NCI-H2081 (cell line): ENCODE measurements at regions not wholly inside any gene's neighbourhood (a gene's known extent, or its start where the extent isn't known, plus 50 kb on each side); places are given as distances from the start of the nearest gene placed in this dataset.
"Not testable (repeated sequence)": the region's sequence is repeated elsewhere in the genome, so short reads cannot be mapped to it uniquely, and the experiment has no call there.

Experiments used
- DNase-seq, 2 experiments: peaks; one replicate each; lab custom pipeline; 2025; lab: John Stamatoyannopoulos, UW

- DNase-seq: no peak
Observed at GRCh38 chr17:31677681-31678080, 181.4 kb downstream of the COPRS start.

- DNase-seq: no peak
Observed at GRCh38 chr17:31677036-31677435, 182.0 kb downstream of the COPRS start.

GRCh38 chr17:31675392-31675791, 183.7 kb downstream of the COPRS start:
- DNase-seq: not testable (repeated sequence)

GRCh38 chr17:31674717-31675349, 184.2 kb downstream of the COPRS start:
- no peak for DNase-seq

- DNase-seq: no peak
Observed at GRCh38 chr17:31674305-31674704, 184.7 kb downstream of the COPRS start.

GRCh38 chr17:31673076-31673475, 186.0 kb downstream of the COPRS start:
- DNase-seq: no peak

- peak in 1 of 2 experiments; percentile 3 for DNase-seq
Observed at GRCh38 chr17:31672161-31672819, 186.8 kb downstream of the COPRS start.

GRCh38 chr17:31663576-31663975, 195.5 kb downstream of the COPRS start:
- DNase-seq: no peak

- DNase-seq: no peak
Observed at GRCh38 chr17:31660684-31661083, 198.4 kb downstream of the COPRS start.

GRCh38 chr17:31657876-31658275, 201.2 kb downstream of the COPRS start:
- no peak for DNase-seq

GRCh38 chr17:31654936-31655335, 204.1 kb downstream of the COPRS start:
- no peak for DNase-seq

GRCh38 chr17:31653691-31654090, 205.4 kb downstream of the COPRS start:
- no peak for DNase-seq

GRCh38 chr17:31650756-31651520, 208.1 kb downstream of the COPRS start:
- DNase-seq: no peak

GRCh38 chr17:31649302-31649701, 209.7 kb downstream of the COPRS start:
- no peak for DNase-seq

GRCh38 chr17:31647661-31648060, 211.4 kb downstream of the COPRS start:
- DNase-seq: no peak

GRCh38 chr17:31646642-31647041, 212.4 kb downstream of the COPRS start:
- DNase-seq: no peak

GRCh38 chr17:31645351-31645750, 213.7 kb downstream of the COPRS start:
- DNase-seq: no peak

GRCh38 chr17:31631766-31632165, 227.3 kb downstream of the COPRS start:
- no peak for DNase-seq

- DNase-seq: not testable (repeated sequence)
Observed at GRCh38 chr17:31630866-31631265, 228.2 kb downstream of the COPRS start.

- no peak for DNase-seq
Observed at GRCh38 chr17:31629696-31630470, 229.2 kb downstream of the COPRS start.

GRCh38 chr17:31627960-31628359, 231.1 kb downstream of the COPRS start:
- DNase-seq: no peak

GRCh38 chr17:31623990-31624389, 232.5 kb downstream of the RAB11FIP4 start:
- no peak for DNase-seq
